Gastrocnemius medialis (tissue), 4 donors: ENCODE measurements at regions not wholly inside any gene's neighbourhood (a gene's known extent, or its start where the extent isn't known, plus 50 kb on each side); places are given as distances from the start of the nearest gene placed in this dataset.

ENCODE experiments used
- CTCF ChIP-seq, 5 experiments: fragments of 450-650 bp in 3 of 5; fragments of 200-600 bp in 2 of 5; sonication (generic) in 2 of 5; IDR thresholded peaks in 4 of 5; conservative IDR thresholded peaks in 1 of 5; 1 replicate in 4 of 5; 2 replicates in 1 of 5; pipeline ENCODE4 v1.5.1; 2016 to 2019; ENCODE audit warnings: antibody characterized with exemption in 5 of 5, mild to moderate bottlenecking in 3 of 5, moderate library complexity in 3 of 5
- POLR2A ChIP-seq, 2 donors: fragments of 450-650 bp; IDR thresholded peaks; one replicate each; pipeline ENCODE4 v1.6.1; 2017; ENCODE audit warnings: antibody characterized with exemption in 2 of 2, mild to moderate bottlenecking in 2 of 2, moderate library complexity in 2 of 2

GRCh38 chr13:79900356-79900755, 419.4 kb downstream of the NDFIP2 start:
- TF ChIP-seq CTCF (IDR thresholded peaks at IDR 0.05 in 4 of 5, conservative IDR thresholded peaks at IDR 0.05 in 1 of 5) (no peak), POLR2A (IDR thresholded peaks at IDR 0.05) (no peak)
